SU-DHL-6 (cell line): ENCODE measurements at regions not wholly inside any gene's neighbourhood (a gene's known extent, or its start where the extent isn't known, plus 50 kb on each side); places are given as distances from the start of the nearest gene placed in this dataset.

Experiments used
- EZH2phosphoT487 ChIP-seq: fragments of 200-600 bp; sonication (generic), shearing (Covaris generic); conservative IDR thresholded peaks from 2 replicates; pipeline ENCODE4 v1.6.1; 2018; ENCODE audit warnings: mild to moderate bottlenecking, antibody characterized with exemption, low read length, moderate library complexity, mixed read lengths
- TF ChIP-seq, protein P1 (sequence below): fragments of 200-600 bp; sonication (generic); IDR thresholded peaks from one replicate; pipeline ENCODE4 v1.5.1; 2017; ENCODE audit warnings: antibody characterized with exemption, mild to moderate bottlenecking, low read length, moderate library complexity; ENCODE audit not compliant: insufficient read depth, poor library complexity, severe bottlenecking

DNA sequence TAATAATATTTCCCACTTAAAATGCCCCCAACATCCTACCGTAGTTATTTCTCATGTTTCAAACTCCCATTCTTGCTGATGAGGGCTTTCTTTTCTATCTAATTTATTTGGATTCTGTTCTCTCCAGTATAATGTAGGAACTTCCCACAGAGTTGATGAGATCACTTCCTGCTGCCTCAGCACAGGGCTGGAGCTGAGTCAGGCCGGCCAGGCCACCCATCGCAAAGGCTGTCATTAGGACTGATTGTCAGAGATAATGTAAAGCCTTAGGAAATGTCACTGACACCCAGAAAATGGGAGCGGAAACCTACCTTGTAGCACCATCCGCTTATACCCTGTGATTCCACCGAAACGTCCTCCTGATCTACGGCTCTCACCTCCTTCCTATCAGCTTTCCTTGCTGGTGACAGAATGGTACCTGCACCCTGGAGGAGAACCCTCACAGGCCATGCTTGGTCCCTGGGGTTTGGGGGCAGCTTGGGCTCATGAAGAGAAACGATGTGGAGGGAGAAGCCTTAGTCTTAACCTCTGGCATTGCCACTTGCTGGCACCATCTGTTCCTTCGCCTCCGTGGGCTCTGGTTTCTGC, 672.8 kb upstream of the ID2 start:
- TF ChIP-seq, protein P1, sequence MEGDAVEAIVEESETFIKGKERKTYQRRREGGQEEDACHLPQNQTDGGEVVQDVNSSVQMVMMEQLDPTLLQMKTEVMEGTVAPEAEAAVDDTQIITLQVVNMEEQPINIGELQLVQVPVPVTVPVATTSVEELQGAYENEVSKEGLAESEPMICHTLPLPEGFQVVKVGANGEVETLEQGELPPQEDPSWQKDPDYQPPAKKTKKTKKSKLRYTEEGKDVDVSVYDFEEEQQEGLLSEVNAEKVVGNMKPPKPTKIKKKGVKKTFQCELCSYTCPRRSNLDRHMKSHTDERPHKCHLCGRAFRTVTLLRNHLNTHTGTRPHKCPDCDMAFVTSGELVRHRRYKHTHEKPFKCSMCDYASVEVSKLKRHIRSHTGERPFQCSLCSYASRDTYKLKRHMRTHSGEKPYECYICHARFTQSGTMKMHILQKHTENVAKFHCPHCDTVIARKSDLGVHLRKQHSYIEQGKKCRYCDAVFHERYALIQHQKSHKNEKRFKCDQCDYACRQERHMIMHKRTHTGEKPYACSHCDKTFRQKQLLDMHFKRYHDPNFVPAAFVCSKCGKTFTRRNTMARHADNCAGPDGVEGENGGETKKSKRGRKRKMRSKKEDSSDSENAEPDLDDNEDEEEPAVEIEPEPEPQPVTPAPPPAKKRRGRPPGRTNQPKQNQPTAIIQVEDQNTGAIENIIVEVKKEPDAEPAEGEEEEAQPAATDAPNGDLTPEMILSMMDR = no peak
- no peak for TF ChIP-seq EZH2phosphoT487
